GM21515 (cell line): ENCODE measurements at regions not wholly inside any gene's neighbourhood (a gene's known extent, or its start where the extent isn't known, plus 50 kb on each side); places are given as distances from the start of the nearest gene placed in this dataset.

Experiments used
- ATAC-seq: cut with Tn5 transposase; IDR thresholded peaks from one replicate; pipeline ENCODE4 v1.9.1; 2021; ENCODE audit not compliant: unreplicated experiment

- no peak for ATAC-seq
Observed at GRCh38 chr1:81582467-81582986, 218.2 kb upstream of the ADGRL2 start.

- no peak for ATAC-seq
Observed at GRCh38 chr1:81578867-81579266, 221.9 kb upstream of the ADGRL2 start.

- ATAC-seq: no peak
Observed at GRCh38 chr1:81577004-81577697, 223.6 kb upstream of the ADGRL2 start.

GRCh38 chr1:81574408-81574807 is 226.3 kb upstream of the ADGRL2 start:
- no peak for ATAC-seq

GRCh38 chr1:81573458-81573857 is 227.3 kb upstream of the ADGRL2 start:
- no peak for ATAC-seq

- ATAC-seq: no peak
Observed at GRCh38 chr1:81571946-81572345, 228.8 kb upstream of the ADGRL2 start.

GRCh38 chr1:81569761-81570160 is 231.0 kb upstream of the ADGRL2 start:
- no peak for ATAC-seq

GRCh38 chr1:81563632-81564031 is 237.1 kb upstream of the ADGRL2 start:
- ATAC-seq: no peak

- ATAC-seq: no peak
Observed at GRCh38 chr1:81562934-81563333, 237.8 kb upstream of the ADGRL2 start.

GRCh38 chr1:81560629-81561028 is 240.1 kb upstream of the ADGRL2 start:
- no peak for ATAC-seq

GRCh38 chr1:81559662-81560350 is 240.9 kb upstream of the ADGRL2 start:
- no peak for ATAC-seq

- no peak for ATAC-seq
Observed at GRCh38 chr1:81558291-81559076, 242.2 kb upstream of the ADGRL2 start.

- ATAC-seq: no peak
Observed at GRCh38 chr1:81556968-81557367, 243.8 kb upstream of the ADGRL2 start.

- ATAC-seq: no peak
Observed at GRCh38 chr1:81554534-81554933, 246.2 kb upstream of the ADGRL2 start.

GRCh38 chr1:81554108-81554507 is 246.6 kb upstream of the ADGRL2 start:
- no peak for ATAC-seq

- ATAC-seq: no peak
Observed at GRCh38 chr1:81553503-81553902, 247.2 kb upstream of the ADGRL2 start.

GRCh38 chr1:81551946-81552345 is 248.8 kb upstream of the ADGRL2 start:
- no peak for ATAC-seq

GRCh38 chr1:81550753-81551152 is 250.0 kb upstream of the ADGRL2 start:
- no peak for ATAC-seq

- peak; percentile 65 for ATAC-seq
Observed at GRCh38 chr1:81549588-81550127, 251.1 kb upstream of the ADGRL2 start.

- peak; percentile 51 for ATAC-seq
Observed at GRCh38 chr1:81548918-81549587, 251.7 kb upstream of the ADGRL2 start.

GRCh38 chr1:81547912-81548303 is 252.8 kb upstream of the ADGRL2 start:
- ATAC-seq: peak; percentile 70
